HG03196 (cell line): ENCODE measurements at regions not wholly inside any gene's neighbourhood (a gene's known extent, or its start where the extent isn't known, plus 50 kb on each side); places are given as distances from the start of the nearest gene placed in this dataset.

Experiments used
- ATAC-seq: cut with Tn5 transposase; IDR thresholded peaks from one replicate; pipeline ENCODE4 v1.9.1; 2021; ENCODE audit not compliant: unreplicated experiment

DNA sequence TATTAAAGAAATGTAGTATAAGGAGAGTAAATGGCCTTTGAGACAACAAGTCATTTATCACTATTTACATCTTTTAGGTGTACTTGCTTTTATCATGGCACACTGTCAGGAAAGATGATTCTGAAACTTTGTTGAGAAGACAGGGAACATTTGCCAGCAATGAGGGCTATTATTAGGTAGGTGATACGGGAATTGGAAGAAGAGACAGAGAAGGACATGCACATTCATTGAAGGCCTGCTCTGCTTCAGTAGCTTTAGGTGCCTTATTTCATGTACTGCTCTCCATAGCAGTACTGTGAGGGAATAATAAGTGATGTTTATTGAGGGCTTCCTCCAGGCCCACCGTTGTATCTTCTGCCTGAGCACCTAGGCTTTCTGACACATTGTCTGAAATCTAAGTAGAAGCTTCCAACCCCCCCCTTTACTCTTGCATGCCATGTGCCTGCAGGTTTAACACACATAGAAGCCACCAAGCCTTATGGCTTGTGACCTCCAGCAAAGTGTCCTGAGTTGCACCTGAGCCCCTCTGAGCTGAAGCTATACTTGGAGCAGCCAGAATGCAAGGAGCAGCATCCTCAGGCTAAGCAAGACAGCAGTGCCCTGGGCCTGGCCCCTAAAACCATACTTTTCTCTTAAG, 275.2 kb upstream of the VLDLR start:
- ATAC-seq, result no peak

DNA sequence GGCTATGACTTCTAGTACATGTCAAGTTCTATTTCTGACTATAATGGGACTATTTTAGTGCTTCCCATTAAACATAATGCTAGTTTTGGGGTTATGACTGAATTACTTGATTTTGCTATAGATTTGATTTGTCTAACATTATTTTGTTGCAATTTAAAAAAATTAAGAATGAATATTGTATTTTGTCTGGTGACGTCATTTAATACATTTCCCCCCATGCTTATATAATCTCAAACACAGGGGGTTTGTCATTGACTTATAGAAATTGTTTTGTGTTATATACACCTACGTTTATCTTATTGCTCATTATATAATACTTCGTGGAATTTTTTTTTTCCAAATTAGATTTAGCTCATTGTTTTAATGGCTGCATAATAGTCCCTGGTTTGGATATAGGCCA, 270.3 kb upstream of the VLDLR start:
- ATAC-seq, result no peak

DNA sequence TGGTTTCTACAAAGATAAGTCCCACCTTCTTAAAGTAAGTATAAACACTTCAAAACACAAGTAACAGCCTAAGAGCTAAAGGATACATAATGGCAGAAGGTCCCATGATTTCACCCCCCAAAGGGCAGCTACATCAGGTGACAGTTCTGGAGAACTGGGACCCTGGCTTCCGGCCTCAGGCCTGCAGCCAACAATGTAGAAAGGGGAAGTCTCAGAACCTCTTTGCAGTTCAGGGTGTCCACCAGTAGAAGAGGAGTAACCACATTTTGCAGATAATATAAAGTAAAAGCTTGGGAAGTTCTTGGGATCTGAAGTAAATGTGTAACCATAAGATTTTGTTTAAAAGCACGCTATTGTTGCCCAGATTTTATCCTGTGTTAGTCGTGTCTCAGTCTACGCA, 267.4 kb upstream of the VLDLR start:
- ATAC-seq, result no peak

DNA sequence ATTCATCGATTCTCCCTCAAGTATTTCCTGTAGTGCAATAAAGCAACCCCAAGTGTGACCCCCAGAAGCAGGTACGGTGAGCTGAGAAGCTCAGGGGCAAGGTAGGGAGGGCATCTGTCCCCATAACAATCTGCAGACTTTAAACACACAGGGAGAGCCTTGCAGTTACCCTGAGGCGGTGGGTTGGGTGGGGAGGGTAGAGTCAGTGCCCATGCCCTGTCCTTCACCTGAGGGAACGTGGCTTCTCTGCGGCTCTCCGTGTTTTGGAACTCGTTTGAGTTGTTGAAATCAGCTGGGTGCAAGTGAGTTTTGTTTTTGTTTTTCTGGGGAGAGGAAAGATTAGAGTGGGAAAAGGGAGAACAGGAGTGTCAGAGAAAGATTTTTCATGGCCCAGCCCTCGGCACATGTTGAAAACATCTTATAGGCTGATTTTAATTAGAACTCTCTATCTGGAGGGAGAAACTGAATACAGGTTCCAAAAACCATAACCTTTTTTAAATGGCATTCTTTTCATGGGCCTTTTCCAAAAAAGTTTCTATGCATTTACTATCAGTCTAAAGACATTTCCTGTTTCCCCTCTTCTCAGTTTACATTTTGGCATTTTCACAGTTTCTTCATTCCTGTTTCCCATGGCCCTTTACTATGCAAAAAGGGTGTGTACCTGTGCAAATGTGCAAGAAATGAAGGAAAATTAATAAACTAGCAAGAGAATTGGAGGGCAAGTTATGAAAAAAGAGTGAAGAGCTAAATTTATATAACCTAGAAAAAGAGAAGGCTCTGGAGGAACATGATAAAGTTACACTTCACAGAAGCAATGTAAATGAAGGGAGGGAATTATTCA, 266.5 kb upstream of the VLDLR start:
- no peak for ATAC-seq

DNA sequence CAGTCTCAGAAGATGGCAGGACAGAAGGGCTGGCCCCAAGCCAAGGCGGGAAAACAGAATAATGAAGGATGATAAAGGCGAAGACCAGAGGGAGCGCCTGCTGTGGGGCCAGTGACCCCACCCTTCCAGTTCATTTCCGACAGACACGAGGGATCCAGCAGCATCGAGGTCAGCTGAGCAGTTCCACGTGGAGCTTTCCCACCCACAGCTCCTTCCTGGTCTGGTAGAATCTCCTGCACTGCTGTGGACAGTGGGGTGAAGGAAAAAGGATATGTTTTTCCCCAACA, 265.9 kb upstream of the VLDLR start:
- ATAC-seq, result no peak

DNA sequence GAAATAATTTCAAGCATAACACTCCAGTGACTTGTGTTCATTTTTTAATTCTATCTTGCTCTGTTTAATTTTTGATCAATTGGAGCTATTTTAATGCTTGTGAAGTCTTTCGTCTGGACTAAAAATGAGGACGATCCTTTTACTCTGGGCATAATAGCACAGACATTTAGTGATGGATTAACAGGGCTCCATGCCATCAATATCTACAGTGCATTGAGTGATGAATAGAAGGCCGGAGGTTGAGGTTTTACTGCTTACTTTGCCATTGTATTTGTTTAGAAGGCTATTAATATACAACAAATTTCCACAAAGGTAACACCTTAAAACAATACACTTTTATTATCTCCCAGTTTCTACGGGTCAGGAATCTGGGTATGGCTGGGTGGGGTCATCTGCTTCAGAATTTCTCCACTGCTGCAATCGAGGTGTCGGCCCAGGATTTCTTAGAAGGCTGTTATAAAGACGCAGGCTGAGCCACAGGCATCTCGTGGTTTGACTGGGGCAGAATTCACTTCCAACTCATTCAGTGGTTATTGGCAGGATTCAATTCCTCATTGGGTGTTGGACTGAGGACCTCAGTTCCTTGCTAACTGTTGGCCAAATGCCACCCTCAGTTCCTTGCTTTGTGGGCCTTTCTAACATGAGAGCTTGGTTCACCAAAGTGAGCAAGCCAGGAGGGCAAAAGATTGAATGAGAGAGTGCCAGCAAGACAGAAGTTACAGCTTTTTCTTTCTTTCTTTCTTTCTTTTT, 265.4 kb upstream of the VLDLR start:
- no peak for ATAC-seq

DNA sequence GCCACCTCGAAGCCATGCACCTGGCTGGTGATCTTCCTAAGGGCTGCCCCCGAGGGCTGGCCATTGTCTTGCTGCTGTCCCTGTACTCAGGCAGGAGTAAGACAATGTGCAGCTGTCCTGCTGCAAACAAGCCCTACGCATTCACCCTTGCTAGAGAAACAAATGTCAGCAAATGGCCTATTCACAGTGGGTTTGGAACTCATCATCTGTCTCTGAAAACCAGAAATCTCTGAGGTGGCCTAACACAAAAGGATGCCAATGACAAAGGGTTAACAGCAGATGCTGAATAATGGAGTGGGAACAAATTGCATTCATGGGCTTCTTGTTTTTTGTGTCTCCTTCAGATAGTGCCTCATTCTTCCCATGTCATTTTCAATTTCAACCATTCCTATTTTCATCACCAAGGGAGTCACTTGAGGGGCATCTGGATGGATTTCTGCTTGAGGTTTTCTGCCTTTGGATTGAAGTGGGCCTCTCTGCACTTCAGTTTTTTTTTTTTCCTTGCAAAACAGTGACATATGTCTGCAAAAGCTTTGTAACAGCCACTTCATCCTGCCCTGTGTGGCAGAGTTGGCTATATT, 261.6 kb upstream of the VLDLR start:
- ATAC-seq, result no peak

DNA sequence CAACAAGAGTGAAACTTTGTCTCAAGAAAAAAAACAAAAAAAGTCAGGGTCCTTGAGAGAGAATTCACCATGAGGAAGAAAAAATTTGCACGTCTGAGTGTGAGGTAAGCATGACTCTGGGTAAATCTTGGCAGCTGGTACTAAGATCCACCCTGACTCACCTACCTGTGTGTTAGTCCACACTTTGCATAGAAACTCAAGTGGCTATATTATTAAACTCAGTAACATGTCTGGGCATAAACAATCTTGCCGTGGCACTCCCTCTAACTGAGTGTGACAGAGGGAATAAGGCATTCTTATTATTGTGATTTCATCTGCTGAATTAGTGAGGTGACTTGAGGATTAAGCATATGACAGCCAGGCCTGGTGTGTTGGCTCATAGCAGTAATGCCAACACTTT, 259.4 kb upstream of the VLDLR start:
- no peak for ATAC-seq

DNA sequence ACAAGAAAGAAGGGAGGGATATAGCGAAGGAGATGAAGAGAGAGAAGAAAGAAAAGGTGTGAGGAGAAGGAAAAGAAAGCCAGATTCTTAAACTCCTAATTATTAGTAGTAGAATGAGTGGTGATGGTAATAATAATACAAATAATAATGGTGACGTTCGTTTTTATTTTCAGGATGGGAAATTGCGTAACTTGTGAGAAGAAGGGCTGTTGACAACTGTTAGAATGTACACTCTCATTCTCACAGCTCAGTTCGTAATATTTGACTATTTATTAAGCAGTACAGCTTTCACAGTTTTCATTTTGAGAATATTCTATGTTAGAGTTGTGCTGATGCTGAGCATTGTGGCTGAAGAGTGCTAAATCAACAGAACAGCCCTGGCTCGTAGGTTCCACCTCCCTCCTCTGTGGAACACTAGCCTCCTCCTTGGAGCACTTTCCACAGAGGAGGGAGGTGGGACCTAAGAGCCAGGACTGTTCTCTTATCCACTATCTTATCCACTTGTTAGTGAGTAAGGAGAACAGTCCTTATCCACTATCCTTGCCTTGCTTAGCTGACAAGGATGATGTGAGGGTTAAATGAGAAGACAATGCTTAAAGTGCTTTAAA, 258.3 kb upstream of the VLDLR start:
- no peak for ATAC-seq

DNA sequence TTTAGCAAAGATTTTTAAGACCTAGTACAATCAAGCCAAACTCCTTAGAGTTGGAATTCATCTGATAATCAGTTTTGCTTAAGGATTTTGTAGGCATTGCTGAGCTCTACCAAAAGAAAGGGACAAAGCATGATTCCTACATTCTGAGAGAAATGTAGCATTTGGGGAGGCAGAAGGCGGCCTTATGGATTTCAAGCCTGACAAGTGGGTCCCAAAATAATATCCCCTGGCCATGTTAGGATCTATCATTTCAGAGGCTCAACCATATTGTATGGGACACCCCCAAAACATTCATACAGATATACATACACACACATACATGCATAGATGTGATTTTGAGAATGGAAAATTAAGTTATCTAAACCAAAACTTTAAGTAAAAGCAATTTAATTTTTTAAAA, 257.8 kb upstream of the VLDLR start:
- no peak for ATAC-seq

DNA sequence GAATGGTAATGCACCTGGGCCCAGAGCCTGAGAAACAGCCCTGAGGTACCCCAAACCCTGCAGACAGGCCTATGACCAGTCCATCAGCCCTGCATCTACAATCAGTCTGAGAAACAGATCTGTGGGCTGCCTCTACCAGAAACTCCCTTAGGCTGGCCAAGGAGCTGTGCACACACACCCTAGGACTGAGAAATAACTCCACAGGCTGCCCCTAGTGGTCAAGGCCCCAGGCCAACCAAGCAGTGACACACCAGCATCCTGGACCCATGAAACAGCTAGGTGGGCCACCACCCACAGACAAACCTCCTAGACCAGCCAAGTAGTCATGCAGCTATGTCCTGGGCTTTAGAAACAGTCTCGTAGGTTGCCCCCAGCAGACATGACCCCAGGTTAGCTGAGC, 253.6 kb upstream of the VLDLR start:
- ATAC-seq, result no peak

DNA sequence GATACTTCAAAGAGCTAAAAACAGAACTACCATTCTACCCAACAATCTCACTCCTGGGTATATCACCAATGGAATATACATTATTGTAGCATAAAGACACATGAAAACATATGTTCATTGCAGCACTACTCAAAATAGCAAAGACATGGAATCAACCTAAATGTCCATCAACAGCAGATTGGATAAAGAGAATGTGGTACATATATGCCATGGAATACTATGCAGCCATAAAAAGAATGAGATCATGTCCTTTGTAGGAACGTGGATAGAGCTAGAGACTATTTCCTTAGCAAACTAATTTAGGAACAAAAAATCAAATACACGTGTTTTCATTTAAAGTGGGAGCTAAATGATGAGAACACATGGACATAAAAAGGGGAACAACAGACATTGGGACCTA, 247.9 kb upstream of the VLDLR start:
- ATAC-seq, result no peak

DNA sequence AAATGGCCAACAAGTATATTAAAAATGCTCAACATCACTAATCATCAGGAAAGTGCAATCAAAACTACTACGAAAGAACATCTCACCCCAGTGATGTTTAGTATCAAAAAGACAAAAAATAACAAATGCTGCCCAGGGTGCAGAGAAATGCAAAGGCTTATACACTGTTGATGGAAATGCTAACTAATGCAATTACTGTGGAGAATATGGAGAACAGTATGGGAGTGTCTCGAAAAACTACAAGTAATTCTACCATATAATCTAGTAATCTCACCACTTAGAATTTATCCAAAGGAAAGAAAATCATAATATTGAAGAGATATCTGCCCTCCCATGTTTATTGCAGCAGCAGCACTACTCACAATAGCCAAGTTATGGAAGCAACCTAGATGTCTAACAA, 246.5 kb upstream of the VLDLR start:
- no peak for ATAC-seq

DNA sequence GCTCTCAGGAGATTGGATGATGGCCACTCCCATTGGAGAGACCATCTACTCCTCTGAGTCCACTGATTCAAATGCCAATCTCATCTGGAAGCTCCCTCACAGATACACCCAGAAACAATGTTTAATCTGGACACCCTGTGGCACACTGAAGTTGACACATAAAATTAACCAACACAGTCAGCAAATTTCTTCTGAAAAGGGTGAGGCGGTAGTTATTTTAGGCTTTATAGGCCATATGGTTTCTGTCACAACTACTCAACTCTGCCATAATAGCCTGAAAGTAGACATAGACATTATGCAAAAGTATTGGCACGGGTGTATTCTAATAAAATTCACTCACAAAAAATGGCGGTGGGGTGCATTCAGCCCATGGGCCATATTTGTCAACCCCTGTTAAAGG, 244.5 kb upstream of the VLDLR start:
- ATAC-seq, result no peak

DNA sequence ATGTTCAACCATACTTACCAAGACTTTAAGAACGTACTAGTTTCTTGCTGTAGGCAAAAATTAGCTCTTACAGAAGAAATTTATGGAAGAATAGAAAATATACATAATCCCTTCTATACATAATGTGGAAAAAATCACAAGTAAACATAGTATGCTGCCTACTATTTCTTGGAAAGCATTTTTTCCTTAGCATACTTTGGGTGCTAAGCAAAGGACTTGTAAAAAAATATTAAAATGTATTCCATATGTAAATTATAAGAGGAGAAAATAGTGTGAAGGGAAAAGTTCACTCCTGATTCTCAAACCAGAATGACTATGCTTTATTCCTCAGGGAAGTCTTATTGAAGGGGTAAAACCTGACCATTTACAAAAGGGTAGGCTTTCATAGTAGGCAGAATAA, 243.8 kb upstream of the VLDLR start:
- ATAC-seq, result no peak

DNA sequence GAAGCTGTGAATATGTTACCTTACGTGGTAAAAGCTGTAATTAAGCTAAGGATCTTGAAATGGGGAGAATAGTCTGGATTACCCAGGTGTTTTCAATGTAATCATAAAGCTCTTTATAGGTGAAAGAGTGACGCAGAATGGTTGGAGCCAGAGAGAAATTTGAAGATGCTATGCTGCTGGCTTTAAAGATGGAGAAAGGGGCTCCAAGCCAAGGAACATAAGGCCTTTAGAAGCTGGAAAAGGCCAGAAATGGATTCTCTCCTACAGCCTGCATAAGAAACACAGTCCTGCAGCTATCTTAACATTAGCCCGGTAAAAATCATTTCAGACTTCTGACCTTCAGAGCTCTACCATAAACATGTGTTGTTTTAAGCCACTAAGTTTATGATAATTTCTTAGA, 243.3 kb upstream of the VLDLR start:
- no peak for ATAC-seq

DNA sequence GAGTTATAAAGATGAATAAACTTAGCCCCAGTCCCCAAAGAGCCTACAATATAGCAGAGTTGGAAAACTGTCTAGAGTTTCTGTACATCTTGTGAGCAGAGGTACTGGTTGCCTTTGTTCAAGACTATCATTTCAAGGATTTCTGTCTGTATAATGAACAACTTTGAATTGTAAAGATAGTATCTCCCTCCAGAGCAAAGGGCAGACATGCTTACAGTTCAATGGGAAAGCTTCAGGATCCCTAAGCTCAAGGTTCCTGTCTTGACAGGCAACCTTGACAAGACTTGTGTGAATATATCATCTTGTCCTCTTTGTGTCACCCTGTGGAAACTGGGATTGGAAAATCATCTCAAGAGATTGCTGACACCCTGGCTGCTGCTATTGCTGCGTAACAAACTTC, 242.8 kb upstream of the VLDLR start:
- ATAC-seq, result no peak

DNA sequence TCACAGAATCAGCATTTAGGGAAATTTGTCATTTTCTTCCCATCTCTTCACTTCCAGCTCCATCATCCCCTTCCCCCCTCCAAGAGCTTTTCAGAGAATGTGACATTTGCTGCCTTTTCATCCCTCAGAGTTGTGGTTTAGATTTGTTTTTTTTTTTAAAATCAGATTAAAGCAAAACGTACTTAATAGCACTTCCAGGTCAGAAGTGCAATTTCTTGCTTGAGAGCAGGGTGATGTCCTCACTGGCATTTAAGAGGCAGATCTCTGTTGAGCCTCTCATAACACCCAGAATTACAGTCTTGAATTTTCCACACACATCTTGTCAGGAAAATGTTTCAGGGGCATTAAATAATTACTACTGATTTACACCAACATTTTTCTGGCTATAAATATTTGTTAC, 236.8 kb upstream of the VLDLR start:
- ATAC-seq, result no peak

DNA sequence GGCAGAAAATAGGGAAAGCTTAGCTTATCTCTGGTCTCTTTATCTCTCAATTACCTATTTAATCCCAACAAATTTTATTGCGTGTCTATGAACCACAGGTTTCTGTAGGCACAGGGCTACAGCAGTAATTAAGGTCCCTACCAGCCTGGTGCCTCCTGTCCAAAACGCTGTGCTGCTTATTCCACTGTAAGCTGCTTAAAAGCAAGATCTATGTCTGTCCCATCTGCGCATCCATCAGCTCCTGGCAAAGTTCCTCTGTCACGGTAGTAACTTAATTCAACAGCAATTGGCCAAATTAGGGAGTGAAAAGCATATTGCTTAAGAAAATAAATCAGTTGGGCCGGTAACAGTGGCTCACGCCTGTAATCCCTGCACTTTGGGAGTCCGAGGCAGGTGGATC, 235.8 kb upstream of the VLDLR start:
- ATAC-seq, result no peak

DNA sequence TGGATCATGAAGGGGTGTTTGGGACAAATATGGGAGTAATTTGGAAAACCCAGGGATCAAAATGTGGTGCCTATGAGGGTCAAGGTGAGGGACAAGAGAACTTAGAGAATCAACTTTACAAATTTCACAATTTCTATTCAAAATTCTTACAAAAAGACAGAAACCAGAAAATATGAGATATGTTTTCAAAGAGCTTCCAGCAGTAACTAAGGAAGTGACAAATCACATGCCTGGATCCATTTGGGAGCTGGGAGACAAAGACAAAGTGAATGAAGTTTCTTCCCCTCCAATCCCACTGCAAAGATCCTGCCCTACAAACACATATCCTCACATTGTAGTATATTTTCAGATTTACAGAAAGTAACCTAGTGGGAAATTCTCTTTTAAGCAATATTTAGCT, 235.0 kb upstream of the VLDLR start:
- ATAC-seq, result no peak

DNA sequence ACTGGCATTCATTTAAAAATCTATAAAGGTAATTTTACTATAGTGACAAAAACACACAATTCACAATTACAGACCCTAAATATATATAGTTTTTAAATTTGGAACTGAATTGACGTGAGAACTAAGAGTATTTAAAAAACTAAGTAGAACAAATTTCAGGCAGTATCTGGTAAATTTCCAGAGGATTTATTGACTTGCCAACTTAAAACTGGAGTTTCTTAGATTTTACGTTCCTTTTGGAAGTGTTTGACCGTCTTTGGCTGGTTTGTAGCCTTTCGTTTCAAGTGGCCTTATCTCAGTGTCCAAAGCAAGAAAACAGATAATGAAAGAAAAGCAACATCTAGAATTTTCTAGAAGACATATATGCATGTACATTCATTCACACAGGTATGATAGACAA, 234.4 kb upstream of the VLDLR start:
- no peak for ATAC-seq

DNA sequence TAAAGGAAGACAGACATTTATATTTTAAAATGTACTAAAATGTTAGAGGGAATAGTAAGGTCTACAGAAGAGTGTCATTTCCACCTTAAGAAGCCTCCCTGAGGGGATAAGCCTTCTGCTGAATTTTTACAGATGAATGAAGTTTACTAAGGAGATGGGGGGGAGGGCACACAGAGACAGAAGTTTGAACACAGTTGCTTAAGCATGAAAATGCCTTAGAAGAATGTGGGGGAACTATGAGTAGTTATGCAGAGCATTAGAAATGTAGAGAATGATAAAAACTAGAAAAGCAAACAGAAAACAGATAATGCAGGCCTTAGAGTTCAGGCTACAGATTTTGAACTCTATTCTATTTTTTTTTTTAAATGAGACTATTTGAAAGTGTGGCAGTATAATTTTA, 232.2 kb upstream of the VLDLR start:
- no peak for ATAC-seq
